ENCODE measurements at regions not wholly inside any gene's neighbourhood (a gene's known extent, or its start where the extent isn't known, plus 50 kb on each side); places are given as distances from the start of the nearest gene placed in this dataset.

DNA sequence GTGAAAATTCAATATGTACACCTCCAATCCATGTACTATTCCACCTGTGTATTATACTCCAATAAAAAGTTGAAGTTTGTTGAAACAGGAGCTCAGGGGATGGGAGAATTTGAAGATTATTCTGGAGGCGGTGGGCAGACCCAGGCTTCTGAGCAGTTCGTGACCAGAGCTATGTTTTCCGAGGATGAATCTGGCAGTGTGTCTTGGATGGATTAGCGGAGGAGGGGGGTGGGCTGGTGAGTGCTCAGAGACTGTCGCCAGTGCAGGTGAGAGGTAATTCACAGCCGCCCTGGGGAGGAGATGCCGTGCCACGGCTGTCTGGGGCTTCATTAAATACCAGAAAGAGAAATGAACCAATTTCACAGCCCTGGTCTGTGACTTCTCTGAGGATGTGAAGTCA, 283.0 kb upstream of the RTL1 start:
- TF ChIP-seq, protein P1, sequence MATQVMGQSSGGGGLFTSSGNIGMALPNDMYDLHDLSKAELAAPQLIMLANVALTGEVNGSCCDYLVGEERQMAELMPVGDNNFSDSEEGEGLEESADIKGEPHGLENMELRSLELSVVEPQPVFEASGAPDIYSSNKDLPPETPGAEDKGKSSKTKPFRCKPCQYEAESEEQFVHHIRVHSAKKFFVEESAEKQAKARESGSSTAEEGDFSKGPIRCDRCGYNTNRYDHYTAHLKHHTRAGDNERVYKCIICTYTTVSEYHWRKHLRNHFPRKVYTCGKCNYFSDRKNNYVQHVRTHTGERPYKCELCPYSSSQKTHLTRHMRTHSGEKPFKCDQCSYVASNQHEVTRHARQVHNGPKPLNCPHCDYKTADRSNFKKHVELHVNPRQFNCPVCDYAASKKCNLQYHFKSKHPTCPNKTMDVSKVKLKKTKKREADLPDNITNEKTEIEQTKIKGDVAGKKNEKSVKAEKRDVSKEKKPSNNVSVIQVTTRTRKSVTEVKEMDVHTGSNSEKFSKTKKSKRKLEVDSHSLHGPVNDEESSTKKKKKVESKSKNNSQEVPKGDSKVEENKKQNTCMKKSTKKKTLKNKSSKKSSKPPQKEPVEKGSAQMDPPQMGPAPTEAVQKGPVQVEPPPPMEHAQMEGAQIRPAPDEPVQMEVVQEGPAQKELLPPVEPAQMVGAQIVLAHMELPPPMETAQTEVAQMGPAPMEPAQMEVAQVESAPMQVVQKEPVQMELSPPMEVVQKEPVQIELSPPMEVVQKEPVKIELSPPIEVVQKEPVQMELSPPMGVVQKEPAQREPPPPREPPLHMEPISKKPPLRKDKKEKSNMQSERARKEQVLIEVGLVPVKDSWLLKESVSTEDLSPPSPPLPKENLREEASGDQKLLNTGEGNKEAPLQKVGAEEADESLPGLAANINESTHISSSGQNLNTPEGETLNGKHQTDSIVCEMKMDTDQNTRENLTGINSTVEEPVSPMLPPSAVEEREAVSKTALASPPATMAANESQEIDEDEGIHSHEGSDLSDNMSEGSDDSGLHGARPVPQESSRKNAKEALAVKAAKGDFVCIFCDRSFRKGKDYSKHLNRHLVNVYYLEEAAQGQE (IDR thresholded peaks at IDR 0.05; ENCODE audit: low read depth) = no peak
- TF ChIP-seq, protein P2, sequence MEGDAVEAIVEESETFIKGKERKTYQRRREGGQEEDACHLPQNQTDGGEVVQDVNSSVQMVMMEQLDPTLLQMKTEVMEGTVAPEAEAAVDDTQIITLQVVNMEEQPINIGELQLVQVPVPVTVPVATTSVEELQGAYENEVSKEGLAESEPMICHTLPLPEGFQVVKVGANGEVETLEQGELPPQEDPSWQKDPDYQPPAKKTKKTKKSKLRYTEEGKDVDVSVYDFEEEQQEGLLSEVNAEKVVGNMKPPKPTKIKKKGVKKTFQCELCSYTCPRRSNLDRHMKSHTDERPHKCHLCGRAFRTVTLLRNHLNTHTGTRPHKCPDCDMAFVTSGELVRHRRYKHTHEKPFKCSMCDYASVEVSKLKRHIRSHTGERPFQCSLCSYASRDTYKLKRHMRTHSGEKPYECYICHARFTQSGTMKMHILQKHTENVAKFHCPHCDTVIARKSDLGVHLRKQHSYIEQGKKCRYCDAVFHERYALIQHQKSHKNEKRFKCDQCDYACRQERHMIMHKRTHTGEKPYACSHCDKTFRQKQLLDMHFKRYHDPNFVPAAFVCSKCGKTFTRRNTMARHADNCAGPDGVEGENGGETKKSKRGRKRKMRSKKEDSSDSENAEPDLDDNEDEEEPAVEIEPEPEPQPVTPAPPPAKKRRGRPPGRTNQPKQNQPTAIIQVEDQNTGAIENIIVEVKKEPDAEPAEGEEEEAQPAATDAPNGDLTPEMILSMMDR (IDR thresholded peaks at IDR 0.05 in 2 of 3, conservative IDR thresholded peaks at IDR 0.05 in 1 of 3; ENCODE audit: borderline replicate concordance in 1 of 3, insufficient read depth in 1 of 3, low read depth in 2 of 3, low read length in 2 of 3) = no peak
- no peak for TF ChIP-seq POLR2AphosphoS5 (IDR thresholded peaks at IDR 0.05; ENCODE audit: low read depth, low read length)
- no peak for TF ChIP-seq POLR2A (IDR thresholded peaks at IDR 0.05; ENCODE audit: borderline replicate concordance, extremely low read depth, insufficient read depth, insufficient read length)
- TF ChIP-seq, protein P3, sequence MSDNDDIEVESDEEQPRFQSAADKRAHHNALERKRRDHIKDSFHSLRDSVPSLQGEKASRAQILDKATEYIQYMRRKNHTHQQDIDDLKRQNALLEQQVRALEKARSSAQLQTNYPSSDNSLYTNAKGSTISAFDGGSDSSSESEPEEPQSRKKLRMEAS (IDR thresholded peaks at IDR 0.05) = no peak
- TF ChIP-seq SRF (IDR thresholded peaks at IDR 0.05; ENCODE audit: low read depth) = no peak
- TF ChIP-seq EGR1 (IDR thresholded peaks at IDR 0.05; ENCODE audit: low read depth) = no peak
- TF ChIP-seq RAD21 (IDR thresholded peaks at IDR 0.05; ENCODE audit: low read depth) = no peak
- TF ChIP-seq ZNF274 (IDR thresholded peaks at IDR 0.05; ENCODE audit: low read depth, low read length) = no peak
